ENCODE measurements at regions not wholly inside any gene's neighbourhood (a gene's known extent, or its start where the extent isn't known, plus 50 kb on each side); places are given as distances from the start of the nearest gene placed in this dataset.
"Not testable (repeated sequence)": the region's sequence is repeated elsewhere in the genome, so short reads cannot be mapped to it uniquely, and the experiment has no call there.

GRCh38 chr1:191813593-191813992 lies 344.7 kb upstream of the RGS18 start:
- not testable (repeated sequence) for TF ChIP-seq PATZ1 (CRISPR knock-in tag; IDR thresholded peaks at IDR 0.05; ENCODE audit: borderline replicate concordance); CSDC2 (CRISPR knock-in tag; IDR thresholded peaks at IDR 0.05); ESRRG (CRISPR knock-in tag; IDR thresholded peaks at IDR 0.05); OSR1 (CRISPR knock-in tag; IDR thresholded peaks at IDR 0.05)

All from SK-N-SH treated with all-trans-retinoic acid at 6 μM for 48 hours (cell line).